Activated B cell treated with CpG ODN at 0.5 μM for 24 hours (primary cell): ENCODE measurements at regions not wholly inside any gene's neighbourhood (a gene's known extent, or its start where the extent isn't known, plus 50 kb on each side); places are given as distances from the start of the nearest gene placed in this dataset.

Experiments
- ATAC-seq: fragments of 200-7000 bp; cut with Tn5 transposase; one replicate; pipeline ENCODE4 v1.10.0; 2021; ENCODE audit warnings: low read depth, mild to moderate bottlenecking, moderate library complexity
- CTCF ChIA-PET: fragments of 350-600 bp; sonication (Branson Sonifier 250); formaldehyde crosslinking; loops from one replicate; lab custom pipeline; 2021; ENCODE audit warnings: antibody characterized with exemption; lab: Charles Lee
- POLR2A ChIA-PET: fragments of 350-600 bp; sonication (Branson Sonifier 250); formaldehyde crosslinking; loops from one replicate; lab custom pipeline; 2021; ENCODE audit warnings: antibody characterized with exemption; lab: Charles Lee
- DNase-seq: peaks from one replicate; pipeline ENCODE4 v3.0.0; 2022
- H3K27ac Mint-ChIP-seq: one replicate; pipeline ENCODE4 v1.8.0; 2020; ENCODE audit warnings: mixed read lengths
- H3K27me3 Mint-ChIP-seq: one replicate; pipeline ENCODE4 v1.8.0; 2021; ENCODE audit warnings: mixed read lengths
- H3K36me3 Mint-ChIP-seq: one replicate; pipeline ENCODE4 v1.8.0; 2021; ENCODE audit warnings: low read depth, mixed read lengths
- H3K4me1 Mint-ChIP-seq: one replicate; pipeline ENCODE4 v1.8.0; 2021; ENCODE audit warnings: mixed read lengths
- H3K4me3 Mint-ChIP-seq: one replicate; pipeline ENCODE4 v1.8.0; 2020; ENCODE audit warnings: mild to moderate bottlenecking, mixed read lengths
- H3K9me3 Mint-ChIP-seq: one replicate; pipeline ENCODE4 v1.8.0; 2020; ENCODE audit warnings: mixed read lengths
- CTCF ChIP-seq: fragments of 200-600 bp; IDR thresholded peaks from one replicate; pipeline ENCODE4 v1.8.0; 2022; ENCODE audit warnings: antibody characterized with exemption, mild to moderate bottlenecking
- intact Hi-C: fragments of 100-400 bp; cut with micrococcal nuclease; formaldehyde crosslinking; loops from one replicate; pipeline ENCODE4 v1.15.1; 2024

GRCh38 chr1:208513799-208514198 lies 269.6 kb upstream of the PLXNA2 start:
- Mint-ChIP-seq H3K36me3 (no peaks in the 10 kb centered on the region), H3K4me1 (no peaks in the 10 kb centered on the region), H3K9me3 (peaks cover 11% of the 10 kb centered on the region), H3K4me3 (no peak overlapping the region), H3K27me3 (no peaks in the 10 kb centered on the region), H3K27ac (no peak overlapping the region)
- intact Hi-C loops = no loop called here
- DNase-seq (no peak), ATAC-seq (no peak)
- no peak for TF ChIP-seq CTCF
- ChIA-PET CTCF (no interaction called here), POLR2A (no interaction called here)

- DNase-seq (no peak), ATAC-seq (no peak)
- Mint-ChIP-seq H3K4me1 (no peaks in the 10 kb centered on the region), H3K27ac (no peak overlapping the region), H3K36me3 (no peaks in the 10 kb centered on the region), H3K4me3 (no peak overlapping the region), H3K27me3 (no peaks in the 10 kb centered on the region), H3K9me3 (peaks cover 11% of the 10 kb centered on the region)
- ChIA-PET CTCF (no interaction called here), POLR2A (no interaction called here)
- TF ChIP-seq CTCF = no peak
- intact Hi-C loops = no loop called here
These were observed 270.9 kb upstream of the PLXNA2 start for GRCh38 chr1:208515129-208515528.

- Mint-ChIP-seq H3K36me3 (no peaks in the 10 kb centered on the region), H3K4me3 (no peak overlapping the region), H3K9me3 (peaks cover 11% of the 10 kb centered on the region), H3K27ac (no peak overlapping the region), H3K27me3 (no peaks in the 10 kb centered on the region), H3K4me1 (no peaks in the 10 kb centered on the region)
- ATAC-seq = no peak
- POLR2A ChIA-PET = no interaction called here
- no peak for TF ChIP-seq CTCF
- no peak for DNase-seq
- CTCF ChIA-PET = no interaction called here
- intact Hi-C loops = no loop called here
These were observed 272.6 kb upstream of the PLXNA2 start for GRCh38 chr1:208516780-208517179.

- ChIA-PET CTCF (no interaction called here), POLR2A (no interaction called here)
- no peak overlapping the region for H3K4me3 Mint-ChIP-seq
- H3K4me1 Mint-ChIP-seq = no peaks in the 10 kb centered on the region
- DNase-seq (no peak), ATAC-seq (no peak)
- peaks cover 11% of the 10 kb centered on the region for H3K9me3 Mint-ChIP-seq
- no peak for TF ChIP-seq CTCF
- no peaks in the 10 kb centered on the region for H3K36me3 Mint-ChIP-seq
- intact Hi-C loops = no loop called here
- no peaks in the 10 kb centered on the region for H3K27me3 Mint-ChIP-seq
- H3K27ac Mint-ChIP-seq = no peak overlapping the region
These were observed 276.4 kb upstream of the PLXNA2 start for GRCh38 chr1:208520438-208521099.

GRCh38 chr1:208521534-208521933 lies 277.4 kb upstream of the PLXNA2 start:
- H3K36me3 Mint-ChIP-seq = no peaks in the 10 kb centered on the region
- H3K27ac Mint-ChIP-seq = no peak overlapping the region
- H3K9me3 Mint-ChIP-seq = peaks cover 6% of the 10 kb centered on the region
- TF ChIP-seq CTCF = no peak
- H3K4me1 Mint-ChIP-seq = no peaks in the 10 kb centered on the region
- ChIA-PET POLR2A (no interaction called here), CTCF (no interaction called here)
- intact Hi-C loops = no loop called here
- ATAC-seq = no peak
- DNase-seq = no peak
- H3K4me3 Mint-ChIP-seq = no peak overlapping the region
- H3K27me3 Mint-ChIP-seq = no peaks in the 10 kb centered on the region
